AML-193 (cell line): ENCODE measurements at regions not wholly inside any gene's neighbourhood (a gene's known extent, or its start where the extent isn't known, plus 50 kb on each side); places are given as distances from the start of the nearest gene placed in this dataset.
"Not testable (repeated sequence)": the region's sequence is repeated elsewhere in the genome, so short reads cannot be mapped to it uniquely, and the experiment has no call there.

ENCODE experiments used
- DNase-seq, 2 experiments: peaks; one replicate each; lab custom pipeline; 2025; lab: John Stamatoyannopoulos, UW

GRCh38 chr17:65307081-65307960, 170.2 kb downstream of the RGS9 start:
- DNase-seq = no peak

GRCh38 chr17:65305778-65306177, 168.6 kb downstream of the RGS9 start:
- DNase-seq = no peak

- no peak for DNase-seq
These were observed 167.9 kb downstream of the RGS9 start for GRCh38 chr17:65305116-65305515.

- DNase-seq = not testable (repeated sequence)
These were observed 164.7 kb downstream of the RGS9 start for GRCh38 chr17:65301882-65302281.

- DNase-seq = no peak
These were observed 164.0 kb downstream of the RGS9 start for GRCh38 chr17:65301184-65301583.

GRCh38 chr17:65297916-65298315, 160.7 kb downstream of the RGS9 start:
- no peak for DNase-seq

- no peak for DNase-seq
These were observed 160.2 kb downstream of the RGS9 start for GRCh38 chr17:65297384-65297783.

- peak; percentile 47 to 50 for DNase-seq
These were observed 157.1 kb downstream of the RGS9 start for GRCh38 chr17:65294181-65294719.

GRCh38 chr17:65293584-65294180, 156.5 kb downstream of the RGS9 start:
- no peak for DNase-seq

GRCh38 chr17:65292430-65292829, 155.3 kb downstream of the RGS9 start:
- no peak for DNase-seq

GRCh38 chr17:65291301-65291700, 154.1 kb downstream of the RGS9 start:
- DNase-seq = not testable (repeated sequence)

- no peak for DNase-seq
These were observed 153.4 kb downstream of the RGS9 start for GRCh38 chr17:65290616-65291015.

- DNase-seq = no peak
These were observed 152.9 kb downstream of the RGS9 start for GRCh38 chr17:65290056-65290455.

- no peak for DNase-seq
These were observed 149.9 kb downstream of the RGS9 start for GRCh38 chr17:65287040-65287439.

- no peak for DNase-seq
These were observed 146.5 kb downstream of the RGS9 start for GRCh38 chr17:65283704-65284103.

GRCh38 chr17:65279456-65279855, 142.3 kb downstream of the RGS9 start:
- DNase-seq = no peak

- no peak for DNase-seq
These were observed 141.6 kb downstream of the RGS9 start for GRCh38 chr17:65278820-65279184.

GRCh38 chr17:65278050-65278819, 141.1 kb downstream of the RGS9 start:
- no peak for DNase-seq

- DNase-seq = no peak
These were observed 140.4 kb downstream of the RGS9 start for GRCh38 chr17:65277576-65277975.
